Muscle layer of colon (tissue), 2 donors: ENCODE measurements at regions not wholly inside any gene's neighbourhood (a gene's known extent, or its start where the extent isn't known, plus 50 kb on each side); places are given as distances from the start of the nearest gene placed in this dataset.

ENCODE experiments used
- H3K27ac ChIP-seq: one replicate; pipeline ENCODE4 v1.7.0; 2013; ENCODE audit warnings: low read depth, mild to moderate bottlenecking, low read length, moderate library complexity
- H3K27me3 ChIP-seq, 2 donors: one replicate each; pipeline ENCODE4 v1.7.0; 2013; ENCODE audit warnings: low read length in 2 of 2, mild to moderate bottlenecking in 2 of 2; ENCODE audit not compliant: insufficient read depth in 2 of 2, control insufficient read depth in 1 of 2
- H3K36me3 ChIP-seq: one replicate; pipeline ENCODE4 v1.7.0; 2013; ENCODE audit warnings: mild to moderate bottlenecking, low read length; ENCODE audit not compliant: insufficient read depth
- H3K4me1 ChIP-seq: one replicate; pipeline ENCODE4 v1.7.0; 2013; ENCODE audit warnings: mild to moderate bottlenecking, low read length; ENCODE audit not compliant: insufficient read depth
- H3K4me3 ChIP-seq, 2 donors: one replicate each; pipeline ENCODE4 v1.7.0; 2013; ENCODE audit warnings: low read length in 2 of 2, low read depth in 1 of 2, mild to moderate bottlenecking in 1 of 2, moderate library complexity in 1 of 2
- H3K9ac ChIP-seq: one replicate; pipeline ENCODE4 v1.7.0; 2013; ENCODE audit warnings: low read length
- H3K9me3 ChIP-seq: one replicate; pipeline ENCODE4 v1.7.0; 2013; ENCODE audit warnings: mild to moderate bottlenecking, low read length
- donor health status: abdominal sarcoma.
- donor health status: Adenocarcinoma of cecum.

DNA sequence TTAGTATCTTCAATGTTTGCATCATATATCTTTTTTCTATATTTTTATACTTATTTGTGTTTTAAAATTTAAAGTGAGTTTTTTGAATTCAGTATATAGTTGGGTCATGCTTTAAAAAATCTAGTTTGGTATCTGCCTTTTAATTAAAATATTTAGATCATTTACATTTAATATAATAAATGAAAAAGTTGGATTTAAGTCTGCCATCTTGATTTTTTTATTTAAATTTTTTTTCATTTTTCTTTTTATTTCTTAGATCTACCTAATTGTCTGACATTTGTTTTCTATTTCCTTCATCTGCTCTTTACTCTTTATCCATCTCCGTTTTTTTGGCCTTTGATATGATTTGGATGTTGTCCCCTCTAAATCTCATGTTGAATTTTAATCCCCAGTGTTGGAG is 50.0 kb upstream of the N4BP1 start:
- Histone ChIP-seq H3K9me3 (no peaks in the 10 kb centered on the region), H3K27ac (no peak overlapping the region), H3K9ac (no peak overlapping the region), H3K36me3 (no peaks in the 10 kb centered on the region), H3K4me3 (no peak overlapping the region), H3K4me1 (no peaks in the 10 kb centered on the region), H3K27me3 (no peaks in the 10 kb centered on the region)
